HG03571 (cell line): ENCODE measurements at regions not wholly inside any gene's neighbourhood (a gene's known extent, or its start where the extent isn't known, plus 50 kb on each side); places are given as distances from the start of the nearest gene placed in this dataset.

Source experiments
- ATAC-seq: cut with Tn5 transposase; IDR thresholded peaks from one replicate; pipeline ENCODE4 v1.9.1; 2021; ENCODE audit not compliant: unreplicated experiment

GRCh38 chr5:67720162-67720772 is 495.3 kb upstream of the PIK3R1 start:
- no peak for ATAC-seq

GRCh38 chr5:67702008-67702407 is 505.4 kb upstream of the CD180 start:
- no peak for ATAC-seq

- no peak for ATAC-seq
Observed at GRCh38 chr5:67699560-67699959, 503.0 kb upstream of the CD180 start.

GRCh38 chr5:67696446-67696845 is 499.8 kb upstream of the CD180 start:
- ATAC-seq = no peak

- no peak for ATAC-seq
Observed at GRCh38 chr5:67695369-67695768, 498.8 kb upstream of the CD180 start.

- ATAC-seq = no peak
Observed at GRCh38 chr5:67694810-67695191, 498.2 kb upstream of the CD180 start.

GRCh38 chr5:67693956-67694809 is 497.6 kb upstream of the CD180 start:
- ATAC-seq = no peak

GRCh38 chr5:67686746-67687145 is 490.1 kb upstream of the CD180 start:
- ATAC-seq = no peak

- no peak for ATAC-seq
Observed at GRCh38 chr5:67681703-67682102, 485.1 kb upstream of the CD180 start.

GRCh38 chr5:67680099-67680498 is 483.5 kb upstream of the CD180 start:
- ATAC-seq = no peak

- no peak for ATAC-seq
Observed at GRCh38 chr5:67679184-67679841, 482.7 kb upstream of the CD180 start.

- no peak for ATAC-seq
Observed at GRCh38 chr5:67678594-67678993, 482.0 kb upstream of the CD180 start.

- ATAC-seq = no peak
Observed at GRCh38 chr5:67677422-67677970, 480.9 kb upstream of the CD180 start.

- no peak for ATAC-seq
Observed at GRCh38 chr5:67676863-67677262, 480.3 kb upstream of the CD180 start.

- ATAC-seq = no peak
Observed at GRCh38 chr5:67674159-67674655, 477.6 kb upstream of the CD180 start.

GRCh38 chr5:67673618-67674017 is 477.0 kb upstream of the CD180 start:
- ATAC-seq = no peak

- ATAC-seq = no peak
Observed at GRCh38 chr5:67673180-67673579, 476.6 kb upstream of the CD180 start.

GRCh38 chr5:67672636-67673035 is 476.0 kb upstream of the CD180 start:
- no peak for ATAC-seq

GRCh38 chr5:67669916-67670315 is 473.3 kb upstream of the CD180 start:
- ATAC-seq = no peak

- no peak for ATAC-seq
Observed at GRCh38 chr5:67660149-67660548, 463.6 kb upstream of the CD180 start.

- no peak for ATAC-seq
Observed at GRCh38 chr5:67659288-67659687, 462.7 kb upstream of the CD180 start.

- no peak for ATAC-seq
Observed at GRCh38 chr5:67657055-67657454, 460.5 kb upstream of the CD180 start.
